ENCODE measurements at regions not wholly inside any gene's neighbourhood (a gene's known extent, or its start where the extent isn't known, plus 50 kb on each side); places are given as distances from the start of the nearest gene placed in this dataset.

GRCh38 chr9:129395633-129396364 is 217.7 kb upstream of the IER5L start:
- no peak for TF ChIP-seq CTCF (IDR thresholded peaks at IDR 0.05; ENCODE audit: extremely low read depth, missing control alignments)
- no peak for DNase-seq (ENCODE audit: low spot score)

GRCh38 chr9:129394886-129395279 is 216.8 kb upstream of the IER5L start:
- no peak for DNase-seq (ENCODE audit: low spot score)
- no peak for TF ChIP-seq CTCF (IDR thresholded peaks at IDR 0.05; ENCODE audit: extremely low read depth, missing control alignments)

GRCh38 chr9:129394061-129394885 is 216.2 kb upstream of the IER5L start:
- no peak for DNase-seq (ENCODE audit: low spot score)
- no peak for TF ChIP-seq CTCF (IDR thresholded peaks at IDR 0.05; ENCODE audit: extremely low read depth, missing control alignments)

- no peak for DNase-seq (ENCODE audit: low spot score)
- no peak for TF ChIP-seq CTCF (IDR thresholded peaks at IDR 0.05; ENCODE audit: extremely low read depth, missing control alignments)
Observed at GRCh38 chr9:129393064-129393463, 215.0 kb upstream of the IER5L start.

- TF ChIP-seq CTCF (IDR thresholded peaks at IDR 0.05; ENCODE audit: extremely low read depth, missing control alignments) = no peak
- DNase-seq (ENCODE audit: low spot score) = no peak
Observed at GRCh38 chr9:129392093-129392541, 214.1 kb upstream of the IER5L start.

- no peak for DNase-seq (ENCODE audit: low spot score)
Observed at GRCh38 chr9:129391221-129391661, 213.2 kb upstream of the IER5L start.

More at GRCh38 chr9:129391221-129391661, 213.2 kb upstream of the IER5L start:
- no peak for TF ChIP-seq CTCF (IDR thresholded peaks at IDR 0.05; ENCODE audit: extremely low read depth, missing control alignments)

Measured in GM20000 (cell line).